GM19397 (cell line): ENCODE measurements at regions not wholly inside any gene's neighbourhood (a gene's known extent, or its start where the extent isn't known, plus 50 kb on each side); places are given as distances from the start of the nearest gene placed in this dataset.

Source experiments
- ATAC-seq: cut with Tn5 transposase; IDR thresholded peaks from one replicate; pipeline ENCODE4 v1.9.1; 2021; ENCODE audit warnings: mild to moderate bottlenecking, moderate library complexity; ENCODE audit not compliant: unreplicated experiment

GRCh38 chr14:47778631-47779030 is 103.2 kb upstream of the MDGA2 start:
- ATAC-seq, result no peak

GRCh38 chr14:47772652-47773051 is 97.2 kb upstream of the MDGA2 start:
- no peak for ATAC-seq

- ATAC-seq, result no peak
Measured at GRCh38 chr14:47763188-47763854, 87.9 kb upstream of the MDGA2 start.

- no peak for ATAC-seq
Measured at GRCh38 chr14:47746986-47747385, 71.6 kb upstream of the MDGA2 start.

- no peak for ATAC-seq
Measured at GRCh38 chr14:47744155-47744554, 68.8 kb upstream of the MDGA2 start.

GRCh38 chr14:47739541-47739940 is 64.1 kb upstream of the MDGA2 start:
- no peak for ATAC-seq

- no peak for ATAC-seq
Measured at GRCh38 chr14:47730296-47730695, 54.9 kb upstream of the MDGA2 start.
